ENCODE measurements at regions not wholly inside any gene's neighbourhood (a gene's known extent, or its start where the extent isn't known, plus 50 kb on each side); places are given as distances from the start of the nearest gene placed in this dataset.

GRCh38 chr16:65223335-65223734 is 101.5 kb upstream of the CDH11 start:
- Histone ChIP-seq H3K27me3 (ENCODE audit: insufficient read depth, low read length) (no peaks in the 10 kb centered on the region), H4K20me1 (ENCODE audit: insufficient read depth) (no peaks in the 10 kb centered on the region), H3K9ac (ENCODE audit: low read length) (no peak overlapping the region), H3K9me2 (ENCODE audit: insufficient read depth) (no peaks in the 10 kb centered on the region), H3K4me2 (ENCODE audit: low read length) (no peak overlapping the region), H3K9me3 (ENCODE audit: control insufficient read depth in 1 of 2, insufficient read depth in 1 of 2, low read depth in 1 of 2, low read length in 2 of 2) (peaks cover 5 to 28% of the 10 kb centered on the region in 2 experiments; a peak in 2 of 4 replicates), H3K4me3 (replicated peaks in 1 of 2; ENCODE audit: low read depth in 1 of 2, low read length in 2 of 2) (no peak overlapping the region), H3K4me1 (ENCODE audit: control insufficient read depth in 1 of 2, insufficient read depth in 2 of 2, low read length in 2 of 2) (no peaks in the 10 kb centered on the region), H2AFZ (ENCODE audit: low read depth, low read length, poor library complexity, severe bottlenecking) (no peak overlapping the region), H3K27ac (ENCODE audit: low read depth, low read length) (no peak overlapping the region), H3K36me3 (ENCODE audit: control insufficient read depth in 1 of 2, insufficient read depth in 2 of 2, low read length in 2 of 2) (no peaks in the 10 kb centered on the region), H3K79me2 (ENCODE audit: insufficient read depth, low read length) (no peaks in the 10 kb centered on the region)
- DNase-seq (ENCODE audit: low read depth, low spot score) (no peak), ATAC-seq (no peak)
- no peak for TF ChIP-seq JUND (IDR thresholded peaks at IDR 0.05)
- TF ChIP-seq TCF7L2 (IDR thresholded peaks at IDR 0.05; ENCODE audit: borderline replicate concordance, extremely low read depth, insufficient read depth, insufficient read length) = no peak
- TF ChIP-seq SP1 (IDR thresholded peaks at IDR 0.05; ENCODE audit: low read depth) = no peak
- no peak for TF ChIP-seq ATF3 (IDR thresholded peaks at IDR 0.05)
- no peak for TF ChIP-seq CEBPB (IDR thresholded peaks at IDR 0.05; ENCODE audit: low read depth)
- no peak for TF ChIP-seq ZBTB33 (IDR thresholded peaks at IDR 0.05; ENCODE audit: extremely low read depth, insufficient replicate concordance, low read length)
- TF ChIP-seq SRF (IDR thresholded peaks at IDR 0.05; ENCODE audit: low read depth) = no peak
- TF ChIP-seq ZFX (IDR thresholded peaks at IDR 0.05) = no peak
- no peak for TF ChIP-seq EZH2 (IDR thresholded peaks at IDR 0.05)
- TF ChIP-seq CTCF (IDR thresholded peaks at IDR 0.05 in 2 of 3, conservative IDR thresholded peaks at IDR 0.05 in 1 of 3; ENCODE audit: borderline replicate concordance in 1 of 3, insufficient read depth in 1 of 3, low read depth in 2 of 3, low read length in 2 of 3) = no peak
- TF ChIP-seq EZH2phosphoT487 (IDR thresholded peaks at IDR 0.05; ENCODE audit: borderline replicate concordance) = no peak
- TF ChIP-seq REST (IDR thresholded peaks at IDR 0.05; ENCODE audit: low read depth) = no peak
- no peak for TF ChIP-seq ELF1 (IDR thresholded peaks at IDR 0.05; ENCODE audit: borderline replicate concordance, low read depth)
- no peak for TF ChIP-seq POLR2AphosphoS5 (IDR thresholded peaks at IDR 0.05; ENCODE audit: low read depth, low read length)
- no peak for TF ChIP-seq ZNF274 (IDR thresholded peaks at IDR 0.05; ENCODE audit: low read depth, low read length)
- no peak for TF ChIP-seq MAX (IDR thresholded peaks at IDR 0.05)
- ChIA-PET RAD21 (ENCODE audit: low non-redundant PET in 1 of 2, low total read pairs in 2 of 2, uncharacterized antibody in 2 of 2, unreplicated experiment in 2 of 2) (no interaction called here), POLR2A (no interaction called here), CTCF (no interaction called here)
- intact Hi-C loops (cut with micrococcal nuclease) = no loop called here
- BruUV-seq (replicated peaks) = no TSS peak
